Left renal cortex interstitium (tissue), 4 donors: ENCODE measurements at regions not wholly inside any gene's neighbourhood (a gene's known extent, or its start where the extent isn't known, plus 50 kb on each side); places are given as distances from the start of the nearest gene placed in this dataset.

Source experiments
- DNase-seq, 4 donors: peaks; one replicate each; pipeline ENCODE4 v3.0.0-alpha.2; 2013; ENCODE audit warnings: low read depth in 4 of 4, low spot score in 2 of 4, missing footprints in 1 of 4

DNA sequence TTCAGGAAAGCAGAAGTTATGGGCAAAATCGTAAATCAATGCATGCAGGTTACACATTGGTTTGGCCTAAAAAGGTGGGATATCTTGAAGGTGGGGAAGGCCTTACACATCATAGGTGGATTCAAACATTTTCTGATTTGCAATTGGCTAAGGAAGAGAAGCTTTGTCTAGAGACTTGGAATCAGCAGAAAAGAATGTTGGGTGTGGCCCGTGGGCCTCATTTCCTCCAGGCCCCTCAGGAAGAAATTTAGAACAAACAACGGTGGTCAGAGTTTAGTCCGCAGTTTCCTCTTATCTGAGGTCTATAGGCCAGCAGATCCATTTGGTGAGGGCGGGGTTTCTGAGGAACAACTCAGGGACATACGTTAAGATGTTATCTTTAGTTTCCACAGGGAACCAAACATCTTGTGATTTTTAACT, 50.9 kb upstream of the AFF3 start:
- no peak for DNase-seq

DNA sequence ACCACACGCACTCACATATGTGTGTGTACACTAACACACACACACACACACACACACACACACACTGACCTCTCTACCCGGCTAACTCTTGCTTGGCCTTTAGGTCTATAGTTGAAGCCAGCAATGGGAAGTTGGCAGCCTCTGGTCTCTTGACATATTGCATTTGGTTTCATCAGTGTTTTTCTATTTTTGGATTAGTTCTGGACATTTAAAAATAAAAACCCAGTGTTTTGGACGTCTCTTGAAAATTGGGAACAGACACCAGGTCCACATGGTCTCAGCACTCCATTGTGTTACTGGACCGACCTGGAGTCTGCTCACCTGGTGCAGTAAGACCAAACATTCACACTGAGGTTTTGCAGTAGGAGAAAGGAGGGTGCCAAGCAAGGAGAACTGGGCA, 50.4 kb upstream of the AFF3 start:
- no peak for DNase-seq

DNA sequence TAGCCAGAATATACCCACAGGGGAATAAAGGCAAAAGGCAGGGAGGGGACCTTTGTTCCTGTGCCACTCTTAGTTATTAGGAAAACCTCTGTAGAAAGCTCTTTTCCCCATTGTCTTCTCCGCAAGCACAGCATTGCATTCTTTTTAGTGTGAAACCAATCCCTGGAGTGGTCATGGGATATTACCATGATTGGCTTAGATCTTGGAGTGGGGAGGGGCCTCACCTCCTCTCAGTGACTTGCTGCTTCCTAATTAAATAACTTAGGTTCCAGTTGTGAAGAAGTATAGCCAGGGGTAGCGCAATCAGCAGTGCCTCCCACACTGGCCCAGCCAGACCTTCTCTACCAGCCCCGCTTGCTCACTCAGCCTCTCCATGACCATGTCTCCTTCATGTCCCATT, 49.9 kb upstream of the AFF3 start:
- no peak for DNase-seq
